PC-3 (cell line): ENCODE measurements at regions not wholly inside any gene's neighbourhood (a gene's known extent, or its start where the extent isn't known, plus 50 kb on each side); places are given as distances from the start of the nearest gene placed in this dataset.

Experiments used
- ATAC-seq: fragments of 200-7000 bp; cut with Tn5 transposase; 2 replicates; pipeline ENCODE4 v1.9.1; 2020; ENCODE audit warnings: mild to moderate bottlenecking, moderate library complexity
- BruUV-seq: library from RNA; stranded (reverse); fragments of 400-500 nt; replicated peaks from 2 replicates; lab custom pipeline; 2021; lab: Mats Ljungman, UMichigan
- CTCF ChIA-PET: fragments of 300-600 bp; sonication (Branson Sonifier 250); formaldehyde crosslinking; loops from one replicate; lab custom pipeline; 2022; ENCODE audit warnings: antibody characterized with exemption; lab: Charles Lee
- POLR2A ChIA-PET: fragments of 300-600 bp; sonication (Branson Sonifier 250); formaldehyde crosslinking; loops from one replicate; lab custom pipeline; 2022; ENCODE audit warnings: antibody characterized with exemption; ENCODE audit not compliant: unreplicated experiment; lab: Charles Lee
- DNase-seq: peaks from one replicate; pipeline ENCODE4 v3.0.0-alpha.2; 2015
- H2AFZ ChIP-seq: fragments of 300-600 bp; sonication (generic); 2 replicates; pipeline ENCODE4 v1.6.0; 2016; ENCODE audit warnings: antibody characterized with exemption, low read length
- H3F3A ChIP-seq: fragments of 300-600 bp; sonication (generic); one replicate; pipeline ENCODE4 v1.6.0; 2017; ENCODE audit warnings: antibody characterized with exemption, low read length, control low read depth, mild to moderate bottlenecking; ENCODE audit not compliant: unreplicated experiment
- H3K27ac ChIP-seq: fragments of 300-600 bp; sonication (generic); 2 replicates; pipeline ENCODE4 v1.5.1; 2016; ENCODE audit warnings: mild to moderate bottlenecking, low read length
- H3K27me3 ChIP-seq: fragments of 300-600 bp; sonication (generic); 2 replicates; pipeline ENCODE4 v1.6.1; 2016; ENCODE audit warnings: low read length, mixed read lengths
- H3K36me3 ChIP-seq: fragments of 300-600 bp; sonication (generic); 2 replicates; pipeline ENCODE4 v1.6.1; 2016; ENCODE audit warnings: low read depth, mixed run types, low read length, mixed read lengths
- H3K4me1 ChIP-seq: fragments of 300-600 bp; sonication (generic); 2 replicates; pipeline ENCODE4 v1.5.1; 2016; ENCODE audit warnings: low read length; ENCODE audit not compliant: insufficient read depth
- H3K4me2 ChIP-seq: fragments of 300-600 bp; sonication (generic); 2 replicates; pipeline ENCODE4 v1.6.0; 2016; ENCODE audit warnings: low read length
- H3K4me3 ChIP-seq: fragments of 300-600 bp; sonication (generic); 2 replicates; pipeline ENCODE4 v1.5.1; 2016; ENCODE audit warnings: mild to moderate bottlenecking, low read length, mixed read lengths
- H3K79me2 ChIP-seq: fragments of 300-600 bp; sonication (generic); 2 replicates; pipeline ENCODE4 v1.6.1; 2017; ENCODE audit warnings: low read length, mixed read lengths
- H3K9ac ChIP-seq: fragments of 300-600 bp; sonication (generic); 2 replicates; pipeline ENCODE4 v1.6.0; 2016; ENCODE audit warnings: mild to moderate bottlenecking, low read length
- H3K9me2 ChIP-seq: fragments of 300-600 bp; sonication (generic); replicated peaks from 2 replicates; pipeline ENCODE4 v1.6.1; 2016; ENCODE audit warnings: mixed run types, low read length, mixed read lengths
- H3K9me3 ChIP-seq: fragments of 300-600 bp; sonication (generic); 2 replicates; pipeline ENCODE4 v1.6.1; 2016; ENCODE audit warnings: low read length, mixed read lengths
- H4K20me1 ChIP-seq: fragments of 300-600 bp; sonication (generic); 2 replicates; pipeline ENCODE4 v1.6.1; 2016; ENCODE audit warnings: low read length, mixed read lengths
- EZH2 ChIP-seq: fragments of 300-600 bp; sonication (generic); IDR thresholded peaks from one replicate; pipeline ENCODE4 v1.6.1; 2017; ENCODE audit warnings: antibody characterized with exemption, mild to moderate bottlenecking, low read length; ENCODE audit not compliant: unreplicated experiment
- EZH2phosphoT487 ChIP-seq: fragments of 300-600 bp; sonication (generic); IDR thresholded peaks from 2 replicates; pipeline ENCODE4 v1.6.1; 2018; ENCODE audit warnings: mild to moderate bottlenecking, antibody characterized with exemption, low read length, borderline replicate concordance
- intact Hi-C: fragments of 100-400 bp; cut with micrococcal nuclease; formaldehyde crosslinking; loops from 2 replicates; pipeline ENCODE4 v1.9.0; 2023
- TF ChIP-seq, protein P1 (sequence below): fragments of 300-600 bp; sonication (generic); conservative IDR thresholded peaks from 2 replicates; pipeline ENCODE4 v1.5.1; 2017; ENCODE audit warnings: antibody characterized with exemption, low read depth, mild to moderate bottlenecking, low read length

DNA sequence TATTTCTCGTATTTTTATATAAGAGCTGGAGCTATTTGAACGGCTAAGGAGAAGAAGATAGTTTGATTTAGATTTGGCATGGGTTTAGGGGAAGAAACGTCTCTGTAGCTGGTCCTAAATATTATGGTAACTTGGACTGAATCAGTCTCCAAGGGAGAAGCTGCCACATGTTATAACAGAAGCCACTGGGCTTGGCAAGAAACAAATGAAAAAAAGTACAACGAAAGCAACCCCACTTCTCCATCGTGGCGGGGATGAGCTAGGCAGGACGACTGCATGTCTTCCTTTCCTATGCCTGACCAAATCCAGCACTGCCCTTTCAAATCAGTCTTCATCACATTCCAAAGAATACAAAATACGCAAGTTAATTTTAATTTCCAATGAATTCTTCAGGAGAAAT lies 196.7 kb upstream of the KLF14 start:
- ATAC-seq, result no peak
- no peak overlapping the region for H3K4me3 ChIP-seq
- CTCF ChIA-PET, result interaction anchor here (0.6 to 1.0 kb wide), 3 partner anchors 8 to 34 kb away, joined by 3 read pairs; no protein-coding TSS in a partner anchor
- TF ChIP-seq, protein P1, sequence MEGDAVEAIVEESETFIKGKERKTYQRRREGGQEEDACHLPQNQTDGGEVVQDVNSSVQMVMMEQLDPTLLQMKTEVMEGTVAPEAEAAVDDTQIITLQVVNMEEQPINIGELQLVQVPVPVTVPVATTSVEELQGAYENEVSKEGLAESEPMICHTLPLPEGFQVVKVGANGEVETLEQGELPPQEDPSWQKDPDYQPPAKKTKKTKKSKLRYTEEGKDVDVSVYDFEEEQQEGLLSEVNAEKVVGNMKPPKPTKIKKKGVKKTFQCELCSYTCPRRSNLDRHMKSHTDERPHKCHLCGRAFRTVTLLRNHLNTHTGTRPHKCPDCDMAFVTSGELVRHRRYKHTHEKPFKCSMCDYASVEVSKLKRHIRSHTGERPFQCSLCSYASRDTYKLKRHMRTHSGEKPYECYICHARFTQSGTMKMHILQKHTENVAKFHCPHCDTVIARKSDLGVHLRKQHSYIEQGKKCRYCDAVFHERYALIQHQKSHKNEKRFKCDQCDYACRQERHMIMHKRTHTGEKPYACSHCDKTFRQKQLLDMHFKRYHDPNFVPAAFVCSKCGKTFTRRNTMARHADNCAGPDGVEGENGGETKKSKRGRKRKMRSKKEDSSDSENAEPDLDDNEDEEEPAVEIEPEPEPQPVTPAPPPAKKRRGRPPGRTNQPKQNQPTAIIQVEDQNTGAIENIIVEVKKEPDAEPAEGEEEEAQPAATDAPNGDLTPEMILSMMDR, result no peak
- TF ChIP-seq EZH2phosphoT487, result no peak
- no peak for TF ChIP-seq EZH2
- H3K4me2 ChIP-seq, result peak overlapping the region; percentile 34; the same call in 1 of the 2 replicates
- H3K9me3 ChIP-seq, result no peaks in the 10 kb centered on the region
- peaks cover 14% of the 10 kb centered on the region; the same call in 1 of the 2 replicates for H3K36me3 ChIP-seq
- no peaks in the 10 kb centered on the region for H3K9me2 ChIP-seq
- H2AFZ ChIP-seq, result no peak overlapping the region
- peaks cover 96% of the 10 kb centered on the region for H3K79me2 ChIP-seq
- POLR2A ChIA-PET, result interaction anchor here (0.6 kb wide), 1 partner anchor 26 kb away, joined by 20 read pairs; no protein-coding TSS in a partner anchor
- no peak overlapping the region for H3K9ac ChIP-seq
- H3F3A ChIP-seq, result no peaks in the 10 kb centered on the region
- no peak for DNase-seq
- H3K4me1 ChIP-seq, result peaks cover 15% of the 10 kb centered on the region
- intact Hi-C loops, result no loop called here
- H4K20me1 ChIP-seq, result 0 out of 2 replicates have a peak, but pooled peaks cover 6% of the 10 kb centered on the region
- peak overlapping the region; percentile 5; the same call in 1 of the 2 replicates for H3K27ac ChIP-seq
- BruUV-seq, result no TSS peak
- H3K27me3 ChIP-seq, result no peaks in the 10 kb centered on the region

GRCh38 chr7:130931423-130931822 lies 197.4 kb upstream of the KLF14 start:
- H3K27ac ChIP-seq, result no peak overlapping the region
- BruUV-seq, result no TSS peak

More at GRCh38 chr7:130931423-130931822, 197.4 kb upstream of the KLF14 start:
- ATAC-seq (no peak), DNase-seq (no peak)
- TF ChIP-seq, protein P1, result no peak
- TF ChIP-seq EZH2 (no peak), EZH2phosphoT487 (no peak)
- Histone ChIP-seq H3K4me2 (no peak overlapping the region), H4K20me1 (0 out of 2 replicates have a peak, but pooled peaks cover 6% of the 10 kb centered on the region), H3K9me2 (no peaks in the 10 kb centered on the region), H3K27me3 (no peaks in the 10 kb centered on the region), H2AFZ (no peak overlapping the region), H3K9me3 (no peaks in the 10 kb centered on the region), H3K9ac (no peak overlapping the region), H3K79me2 (peaks cover 96% of the 10 kb centered on the region), H3K4me1 (peaks cover 12% of the 10 kb centered on the region; the same call in 1 of the 2 replicates), H3K4me3 (no peak overlapping the region), H3K36me3 (peaks cover 15% of the 10 kb centered on the region; the same call in 1 of the 2 replicates), H3F3A (no peaks in the 10 kb centered on the region)
- CTCF ChIA-PET, result interaction anchor here (0.9 kb wide), 1 partner anchor 34 kb away, joined by 3 read pairs; no protein-coding TSS in a partner anchor
- POLR2A ChIA-PET, result interaction anchor here (0.5 kb wide), 1 partner anchor 79 kb away, joined by 3 read pairs; no protein-coding TSS in a partner anchor
- intact Hi-C loops, result no loop called here
